ENCODE measurements at regions not wholly inside any gene's neighbourhood (a gene's known extent, or its start where the extent isn't known, plus 50 kb on each side); places are given as distances from the start of the nearest gene placed in this dataset.
"Not testable (repeated sequence)": the region's sequence is repeated elsewhere in the genome, so short reads cannot be mapped to it uniquely, and the experiment has no call there.

- in situ Hi-C loops (cut with MboI; ENCODE audit: low pct_ligation_motif_present in 1 of 4, low pct_unique_long_range_greater_than_20kb in 1 of 4, low sequenced_read_pairs in 3 of 4) (no loop called here), intact Hi-C loops (cut with DNase I; ENCODE audit: low total_unique reads) (no loop called here)
- H3K4me3 ChIP-seq, result no peak overlapping the region
Observed at GRCh38 chr21:24428591-24429199, 1178.6 kb downstream of the MRPL39 start.

GRCh38 chr21:24424776-24425175 lies 1182.5 kb downstream of the MRPL39 start:
- no peaks in the 10 kb centered on the region for H3K4me1 ChIP-seq
- no peaks in the 10 kb centered on the region for H3K36me3 ChIP-seq
- no peak overlapping the region for H3K27ac ChIP-seq
- H3K4me3 ChIP-seq, result no peak overlapping the region
- intact Hi-C loops (cut with DNase I; ENCODE audit: low total_unique reads) (no loop called here), in situ Hi-C loops (cut with MboI; ENCODE audit: low pct_ligation_motif_present in 1 of 4, low pct_unique_long_range_greater_than_20kb in 1 of 4, low sequenced_read_pairs in 3 of 4) (no loop called here)
- H3K27me3 ChIP-seq, result no peaks in the 10 kb centered on the region
- no peak for DNase-seq
- TF ChIP-seq POLR2A (IDR thresholded peaks at IDR 0.05), result no peak
- no peak for TF ChIP-seq EP300 (IDR thresholded peaks at IDR 0.05; ENCODE audit: low read depth)
- no peak for TF ChIP-seq CTCF (IDR thresholded peaks at IDR 0.05)
- no peak for TF ChIP-seq POLR2AphosphoS5 (IDR thresholded peaks at IDR 0.05)
- 57 to 60% methylated on average over 4 of the region's 4 CpGs for WGBS, 2 donors (ENCODE audit: low coverage in 1 of 2)
- H3K9me3 ChIP-seq, result peaks cover 5 to 9% of the 10 kb centered on the region in 2 donors

More at GRCh38 chr21:24428591-24429199, 1178.6 kb downstream of the MRPL39 start:
- no peak for TF ChIP-seq EP300 (IDR thresholded peaks at IDR 0.05; ENCODE audit: low read depth)
- no peak for TF ChIP-seq POLR2A (IDR thresholded peaks at IDR 0.05)
- H3K36me3 ChIP-seq, result no peaks in the 10 kb centered on the region
- H3K4me1 ChIP-seq, result no peaks in the 10 kb centered on the region
- no peak for DNase-seq
- H3K27ac ChIP-seq, result no peak overlapping the region
- WGBS, 2 donors (ENCODE audit: low coverage in 1 of 2), result 53 to 68% methylated on average over 8 of the region's 8 CpGs
- H3K9me3 ChIP-seq, result no peaks in the 10 kb centered on the region
- H3K27me3 ChIP-seq, result no peaks in the 10 kb centered on the region

GRCh38 chr21:24423546-24423945 lies 1183.7 kb downstream of the MRPL39 start:
- Histone ChIP-seq H3K36me3 (no peaks in the 10 kb centered on the region), H3K9me3 (peaks cover 10 to 17% of the 10 kb centered on the region in 2 donors), H3K4me3 (no peak overlapping the region), H3K4me1 (no peaks in the 10 kb centered on the region), H3K27ac (no peak overlapping the region), H3K27me3 (no peaks in the 10 kb centered on the region)
- no peak for TF ChIP-seq CTCF (IDR thresholded peaks at IDR 0.05)
- TF ChIP-seq EP300 (IDR thresholded peaks at IDR 0.05; ENCODE audit: low read depth), result no peak
- no peak for TF ChIP-seq POLR2A (IDR thresholded peaks at IDR 0.05)
- no peak for TF ChIP-seq POLR2AphosphoS5 (IDR thresholded peaks at IDR 0.05)
- in situ Hi-C loops (cut with MboI; ENCODE audit: low pct_ligation_motif_present in 1 of 4, low pct_unique_long_range_greater_than_20kb in 1 of 4, low sequenced_read_pairs in 3 of 4) (no loop called here), intact Hi-C loops (cut with DNase I; ENCODE audit: low total_unique reads) (no loop called here)
- no peak for DNase-seq

GRCh38 chr21:24420689-24421088 lies 1186.6 kb downstream of the MRPL39 start:
- no peak overlapping the region for H3K27ac ChIP-seq
- no peak for TF ChIP-seq POLR2AphosphoS5 (IDR thresholded peaks at IDR 0.05)
- no peak for TF ChIP-seq CTCF (IDR thresholded peaks at IDR 0.05)
- no peak for TF ChIP-seq EP300 (IDR thresholded peaks at IDR 0.05; ENCODE audit: low read depth)
- no peak for TF ChIP-seq POLR2A (IDR thresholded peaks at IDR 0.05)
- peaks cover 10 to 17% of the 10 kb centered on the region in 2 donors for H3K9me3 ChIP-seq
- no peak for DNase-seq
- 19 to 27% methylated on average over 1 of the region's 1 CpG for WGBS, 2 donors (ENCODE audit: low coverage in 1 of 2)
- no peak overlapping the region for H3K4me3 ChIP-seq
- no peaks in the 10 kb centered on the region for H3K27me3 ChIP-seq
- H3K4me1 ChIP-seq, result no peaks in the 10 kb centered on the region
- in situ Hi-C loops (cut with MboI; ENCODE audit: low pct_ligation_motif_present in 1 of 4, low pct_unique_long_range_greater_than_20kb in 1 of 4, low sequenced_read_pairs in 3 of 4) (no loop called here), intact Hi-C loops (cut with DNase I; ENCODE audit: low total_unique reads) (no loop called here)
- H3K36me3 ChIP-seq, result no peaks in the 10 kb centered on the region

GRCh38 chr21:24419641-24420040 lies 1187.6 kb downstream of the MRPL39 start:
- H3K4me1 ChIP-seq; in situ Hi-C loops (cut with MboI; ENCODE audit: low pct_ligation_motif_present in 1 of 4, low pct_unique_long_range_greater_than_20kb in 1 of 4, low sequenced_read_pairs in 3 of 4); H3K36me3 ChIP-seq; intact Hi-C loops (cut with DNase I; ENCODE audit: low total_unique reads); DNase-seq; H3K27me3 ChIP-seq; H3K27ac ChIP-seq; H3K4me3 ChIP-seq: not testable (repeated sequence)
- H3K9me3 ChIP-seq, result peaks cover 10 to 17% of the 10 kb centered on the region in 2 donors

All from transverse colon (tissue), 4 donors.